ENCODE measurements at regions not wholly inside any gene's neighbourhood (a gene's known extent, or its start where the extent isn't known, plus 50 kb on each side); places are given as distances from the start of the nearest gene placed in this dataset.
A peak's percentile ranks its signal among the peaks of the same experiment; 100 is the strongest.

- no peaks in the 10 kb centered on the region for H3K36me3 ChIP-seq
- no peaks in the 10 kb centered on the region for H3K9me3 ChIP-seq
- H3K4me3 ChIP-seq: no peak overlapping the region
- peaks cover 0 to 5% (median 0%) of the 10 kb centered on the region in 4 donors for H3K4me1 ChIP-seq
- no peak for DNase-seq
- no peak for TF ChIP-seq CTCF (IDR thresholded peaks at IDR 0.05)
- H3K27me3 ChIP-seq: no peaks in the 10 kb centered on the region
- intact Hi-C loops (cut with DNase I; ENCODE audit: low total_unique reads): no loop called here
- H3K27ac ChIP-seq: no peak overlapping the region
These were observed 117.0 kb upstream of the CYP1B1 start for GRCh38 chr2:38192976-38193375.

- Histone ChIP-seq H3K27ac (no peak overlapping the region), H3K4me3 (no peak overlapping the region), H3K27me3 (no peaks in the 10 kb centered on the region), H3K4me1 (peaks cover 0 to 9% (median 3%) of the 10 kb centered on the region in 4 donors), H3K9me3 (no peaks in the 10 kb centered on the region), H3K36me3 (no peaks in the 10 kb centered on the region)
- no peak for TF ChIP-seq CTCF (IDR thresholded peaks at IDR 0.05)
- intact Hi-C loops (cut with DNase I; ENCODE audit: low total_unique reads): no loop called here
- no peak for DNase-seq
These were observed 116.1 kb upstream of the CYP1B1 start for GRCh38 chr2:38192046-38192445.

GRCh38 chr2:38191516-38191915 lies 115.6 kb upstream of the CYP1B1 start:
- peaks cover 0 to 9% (median 3%) of the 10 kb centered on the region in 4 donors for H3K4me1 ChIP-seq
- no peaks in the 10 kb centered on the region for H3K27me3 ChIP-seq
- intact Hi-C loops (cut with DNase I; ENCODE audit: low total_unique reads): no loop called here
- H3K27ac ChIP-seq: no peak overlapping the region
- H3K4me3 ChIP-seq: no peak overlapping the region
- no peak for DNase-seq
- no peaks in the 10 kb centered on the region for H3K36me3 ChIP-seq
- TF ChIP-seq CTCF (IDR thresholded peaks at IDR 0.05): no peak
- H3K9me3 ChIP-seq: no peaks in the 10 kb centered on the region

- TF ChIP-seq CTCF (IDR thresholded peaks at IDR 0.05): no peak
- intact Hi-C loops (cut with DNase I; ENCODE audit: low total_unique reads): no loop called here
- no peaks in the 10 kb centered on the region for H3K36me3 ChIP-seq
- no peaks in the 10 kb centered on the region for H3K9me3 ChIP-seq
- H3K27ac ChIP-seq: no peak overlapping the region
- peaks cover 0 to 9% (median 3%) of the 10 kb centered on the region in 4 donors for H3K4me1 ChIP-seq
- no peak for DNase-seq
- no peak overlapping the region for H3K4me3 ChIP-seq
- no peaks in the 10 kb centered on the region for H3K27me3 ChIP-seq
These were observed 114.7 kb upstream of the CYP1B1 start for GRCh38 chr2:38190542-38191218.

GRCh38 chr2:38187541-38188011 lies 111.6 kb upstream of the CYP1B1 start:
- peak overlapping the region; percentile 59 to 66 for H3K27ac ChIP-seq
- no peaks in the 10 kb centered on the region for H3K36me3 ChIP-seq
- TF ChIP-seq CTCF (IDR thresholded peaks at IDR 0.05): no peak
- H3K27me3 ChIP-seq: no peaks in the 10 kb centered on the region
- intact Hi-C loops (cut with DNase I; ENCODE audit: low total_unique reads): no loop called here
- peaks cover 0 to 9% (median 7%) of the 10 kb centered on the region in 4 donors for H3K4me1 ChIP-seq
- no peak overlapping the region for H3K4me3 ChIP-seq
- no peaks in the 10 kb centered on the region for H3K9me3 ChIP-seq
- DNase-seq: peak; percentile 89 to 91
